NT2/D1 (cell line): ENCODE measurements at regions not wholly inside any gene's neighbourhood (a gene's known extent, or its start where the extent isn't known, plus 50 kb on each side); places are given as distances from the start of the nearest gene placed in this dataset.

Source experiments
- DNase-seq: peaks from one replicate; pipeline ENCODE4 v3.0.0-alpha.2; 2011; ENCODE audit warnings: low read depth, low spot score
- H3K27me3 ChIP-seq: 2 replicates; pipeline ENCODE4 v1.6.0; 2011; ENCODE audit warnings: mild to moderate bottlenecking; ENCODE audit not compliant: insufficient read length, insufficient read depth
- H3K36me3 ChIP-seq: 2 replicates; pipeline ENCODE4 v1.6.1; 2011; ENCODE audit warnings: mild to moderate bottlenecking, low read length, mixed read lengths; ENCODE audit not compliant: insufficient read depth, insufficient read length
- H3K4me1 ChIP-seq: 2 replicates; pipeline ENCODE4 v1.5.1; 2011; ENCODE audit not compliant: insufficient read depth, insufficient read length
- H3K4me3 ChIP-seq: 2 replicates; pipeline ENCODE4 v1.5.1; 2011; ENCODE audit warnings: low read depth; ENCODE audit not compliant: insufficient read length
- H3K9ac ChIP-seq: 2 replicates; pipeline ENCODE4 v1.6.0; 2011; ENCODE audit warnings: low read depth; ENCODE audit not compliant: insufficient read length
- H3K9me3 ChIP-seq: 2 replicates; pipeline ENCODE4 v1.5.1; 2011; ENCODE audit warnings: mild to moderate bottlenecking, low read length; ENCODE audit not compliant: insufficient read depth
- SUZ12 ChIP-seq: IDR thresholded peaks from 2 replicates; pipeline ENCODE4 v1.6.1; 2011; ENCODE audit not compliant: insufficient read length, insufficient read depth; ENCODE audit errors: extremely low read depth
- YY1 ChIP-seq: IDR thresholded peaks from 2 replicates; pipeline ENCODE4 v1.6.1; 2011; ENCODE audit not compliant: insufficient read length, insufficient read depth
- ZNF274 ChIP-seq: IDR thresholded peaks from 2 replicates; pipeline ENCODE4 v1.6.1; 2011; ENCODE audit warnings: mild to moderate bottlenecking, low read depth, low read length

- H3K36me3 ChIP-seq, result no peaks in the 10 kb centered on the region
- H3K9ac ChIP-seq, result no peak overlapping the region
- H3K4me3 ChIP-seq, result no peak overlapping the region
- DNase-seq, result no peak
- no peaks in the 10 kb centered on the region for H3K27me3 ChIP-seq
- H3K9me3 ChIP-seq, result no peaks in the 10 kb centered on the region
- peaks cover 4% of the 10 kb centered on the region for H3K4me1 ChIP-seq
- no peak for TF ChIP-seq SUZ12
- no peak for TF ChIP-seq YY1
- TF ChIP-seq ZNF274, result no peak
Measured at GRCh38 chr18:51287818-51288508, 90.5 kb upstream of the MEX3C start.

GRCh38 chr18:51288582-51288981 lies 91.1 kb upstream of the MEX3C start:
- Histone ChIP-seq H3K9ac (no peak overlapping the region), H3K4me3 (no peak overlapping the region), H3K27me3 (no peaks in the 10 kb centered on the region), H3K4me1 (peaks cover 4% of the 10 kb centered on the region), H3K9me3 (no peaks in the 10 kb centered on the region), H3K36me3 (no peaks in the 10 kb centered on the region)
- DNase-seq, result no peak
- TF ChIP-seq YY1, result no peak
- no peak for TF ChIP-seq SUZ12
- TF ChIP-seq ZNF274, result no peak

GRCh38 chr18:51290860-51291259 lies 93.4 kb upstream of the MEX3C start:
- TF ChIP-seq SUZ12 (no peak), ZNF274 (no peak), YY1 (no peak)
- Histone ChIP-seq H3K9ac (no peak overlapping the region), H3K4me1 (peaks cover 4% of the 10 kb centered on the region), H3K27me3 (no peaks in the 10 kb centered on the region), H3K4me3 (no peak overlapping the region), H3K9me3 (no peaks in the 10 kb centered on the region), H3K36me3 (no peaks in the 10 kb centered on the region)
- DNase-seq, result no peak

GRCh38 chr18:51300912-51301311 lies 103.4 kb upstream of the MEX3C start:
- DNase-seq, result no peak
- no peaks in the 10 kb centered on the region for H3K4me1 ChIP-seq
- no peak overlapping the region for H3K9ac ChIP-seq
- H3K27me3 ChIP-seq, result no peaks in the 10 kb centered on the region
- H3K36me3 ChIP-seq, result no peaks in the 10 kb centered on the region
- TF ChIP-seq YY1 (no peak), SUZ12 (no peak), ZNF274 (no peak)
- no peak overlapping the region for H3K4me3 ChIP-seq
- no peaks in the 10 kb centered on the region for H3K9me3 ChIP-seq

- no peaks in the 10 kb centered on the region for H3K27me3 ChIP-seq
- H3K4me1 ChIP-seq, result no peaks in the 10 kb centered on the region
- no peak for DNase-seq
- TF ChIP-seq SUZ12 (no peak), YY1 (no peak), ZNF274 (no peak)
- no peaks in the 10 kb centered on the region for H3K36me3 ChIP-seq
- no peak overlapping the region for H3K4me3 ChIP-seq
- H3K9ac ChIP-seq, result no peak overlapping the region
- H3K9me3 ChIP-seq, result no peaks in the 10 kb centered on the region
Measured at GRCh38 chr18:51301376-51301775, 103.9 kb upstream of the MEX3C start.

- Histone ChIP-seq H3K4me3 (no peak overlapping the region), H3K9me3 (no peaks in the 10 kb centered on the region), H3K36me3 (no peaks in the 10 kb centered on the region), H3K27me3 (no peaks in the 10 kb centered on the region), H3K4me1 (no peaks in the 10 kb centered on the region), H3K9ac (no peak overlapping the region)
- no peak for TF ChIP-seq ZNF274
- TF ChIP-seq SUZ12, result no peak
- no peak for TF ChIP-seq YY1
- DNase-seq, result no peak
Measured at GRCh38 chr18:51316677-51317076, 119.2 kb upstream of the MEX3C start.

GRCh38 chr18:51321696-51322095 lies 124.2 kb upstream of the MEX3C start:
- TF ChIP-seq SUZ12, result no peak
- no peak for TF ChIP-seq ZNF274
- TF ChIP-seq YY1, result no peak
- peak; percentile 11 for DNase-seq

GRCh38 chr18:51323961-51324360 lies 126.5 kb upstream of the MEX3C start:
- no peak for DNase-seq
- TF ChIP-seq ZNF274 (no peak), YY1 (no peak), SUZ12 (no peak)
- no peaks in the 10 kb centered on the region for H3K36me3 ChIP-seq
- no peaks in the 10 kb centered on the region for H3K27me3 ChIP-seq
- H3K9ac ChIP-seq, result no peak overlapping the region
- no peak overlapping the region for H3K4me3 ChIP-seq
- no peaks in the 10 kb centered on the region for H3K9me3 ChIP-seq
- no peaks in the 10 kb centered on the region for H3K4me1 ChIP-seq

More at GRCh38 chr18:51321696-51322095, 124.2 kb upstream of the MEX3C start:
- no peak overlapping the region for H3K9ac ChIP-seq
- H3K27me3 ChIP-seq, result no peaks in the 10 kb centered on the region
- H3K36me3 ChIP-seq, result no peaks in the 10 kb centered on the region
- no peak overlapping the region for H3K4me3 ChIP-seq
- H3K4me1 ChIP-seq, result no peaks in the 10 kb centered on the region
- no peaks in the 10 kb centered on the region for H3K9me3 ChIP-seq
